Breast epithelium (tissue), 3 donors: ENCODE measurements at regions not wholly inside any gene's neighbourhood (a gene's known extent, or its start where the extent isn't known, plus 50 kb on each side); places are given as distances from the start of the nearest gene placed in this dataset.

Source experiments
- POLR2A ChIP-seq: fragments of 450-650 bp; IDR thresholded peaks from one replicate; pipeline ENCODE4 v1.6.1; 2016; ENCODE audit warnings: antibody characterized with exemption, mild to moderate bottlenecking, moderate library complexity
- POLR2AphosphoS5 ChIP-seq, 3 donors: sonication (generic); formaldehyde crosslinking; IDR thresholded peaks; one replicate each; pipeline ENCODE4 v1.6.1; 2017; ENCODE audit warnings: antibody characterized with exemption in 3 of 3
- TF ChIP-seq, protein P1 (sequence below), 3 donors: fragments of 450-650 bp; IDR thresholded peaks; one replicate each; pipeline ENCODE4 v1.5.1; 2016 to 2017; ENCODE audit warnings: antibody characterized with exemption in 3 of 3, mild to moderate bottlenecking in 3 of 3, moderate library complexity in 3 of 3

DNA sequence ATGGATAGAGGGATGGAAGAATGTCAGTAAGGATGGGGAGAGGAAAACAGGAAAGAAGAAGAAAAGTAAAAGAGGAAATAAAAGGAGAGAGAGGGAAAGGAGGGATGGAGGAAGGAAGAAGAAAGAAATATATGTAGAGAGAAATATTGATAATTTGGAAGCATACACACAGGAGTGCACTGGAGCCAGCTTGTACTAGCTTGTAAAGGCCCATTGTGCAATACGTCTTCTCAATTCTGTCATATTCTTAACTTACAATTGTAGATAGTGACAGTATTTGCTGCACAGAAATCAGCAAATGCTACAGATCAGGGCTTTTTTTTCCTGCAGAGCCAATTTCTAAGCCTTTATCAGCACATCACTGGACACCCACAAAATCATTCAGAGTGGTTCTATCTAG is 458.8 kb upstream of the WWC1 start:
- TF ChIP-seq POLR2A: no peak
- TF ChIP-seq, protein P1, sequence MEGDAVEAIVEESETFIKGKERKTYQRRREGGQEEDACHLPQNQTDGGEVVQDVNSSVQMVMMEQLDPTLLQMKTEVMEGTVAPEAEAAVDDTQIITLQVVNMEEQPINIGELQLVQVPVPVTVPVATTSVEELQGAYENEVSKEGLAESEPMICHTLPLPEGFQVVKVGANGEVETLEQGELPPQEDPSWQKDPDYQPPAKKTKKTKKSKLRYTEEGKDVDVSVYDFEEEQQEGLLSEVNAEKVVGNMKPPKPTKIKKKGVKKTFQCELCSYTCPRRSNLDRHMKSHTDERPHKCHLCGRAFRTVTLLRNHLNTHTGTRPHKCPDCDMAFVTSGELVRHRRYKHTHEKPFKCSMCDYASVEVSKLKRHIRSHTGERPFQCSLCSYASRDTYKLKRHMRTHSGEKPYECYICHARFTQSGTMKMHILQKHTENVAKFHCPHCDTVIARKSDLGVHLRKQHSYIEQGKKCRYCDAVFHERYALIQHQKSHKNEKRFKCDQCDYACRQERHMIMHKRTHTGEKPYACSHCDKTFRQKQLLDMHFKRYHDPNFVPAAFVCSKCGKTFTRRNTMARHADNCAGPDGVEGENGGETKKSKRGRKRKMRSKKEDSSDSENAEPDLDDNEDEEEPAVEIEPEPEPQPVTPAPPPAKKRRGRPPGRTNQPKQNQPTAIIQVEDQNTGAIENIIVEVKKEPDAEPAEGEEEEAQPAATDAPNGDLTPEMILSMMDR (IDR thresholded peaks at IDR 0.05): no peak
- no peak for TF ChIP-seq POLR2AphosphoS5 (IDR thresholded peaks at IDR 0.05)
